CD4-positive, alpha-beta T cell treated with Interleukin-4 for 1 hour (primary cell): ENCODE measurements at regions not wholly inside any gene's neighbourhood (a gene's known extent, or its start where the extent isn't known, plus 50 kb on each side); places are given as distances from the start of the nearest gene placed in this dataset.

Source experiments
- DNase-seq, 2 donors: peaks; one replicate each; pipeline ENCODE4 v3.0.0-alpha.2; 2020 to 2022

DNA sequence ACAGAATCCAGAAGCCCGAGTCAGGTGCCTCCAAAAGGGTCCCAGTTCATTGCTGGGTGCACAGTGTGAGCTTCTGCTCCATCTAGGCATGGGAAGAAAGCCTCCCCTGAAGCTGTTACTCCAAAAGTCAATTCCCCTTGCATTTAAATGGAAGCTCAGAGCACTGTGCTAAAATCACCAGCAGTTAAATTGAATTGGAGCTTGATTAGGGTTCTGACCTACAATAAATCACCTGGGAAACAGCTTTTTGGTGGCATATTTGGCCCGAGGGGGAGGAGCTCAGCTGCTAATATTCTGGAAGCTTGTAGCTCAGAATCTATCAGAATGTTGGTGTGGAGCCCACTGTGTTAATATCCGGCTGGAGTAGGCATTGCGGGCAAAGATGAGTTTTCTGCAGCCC lies 87.1 kb upstream of the RGMA start:
- DNase-seq, result no peak

DNA sequence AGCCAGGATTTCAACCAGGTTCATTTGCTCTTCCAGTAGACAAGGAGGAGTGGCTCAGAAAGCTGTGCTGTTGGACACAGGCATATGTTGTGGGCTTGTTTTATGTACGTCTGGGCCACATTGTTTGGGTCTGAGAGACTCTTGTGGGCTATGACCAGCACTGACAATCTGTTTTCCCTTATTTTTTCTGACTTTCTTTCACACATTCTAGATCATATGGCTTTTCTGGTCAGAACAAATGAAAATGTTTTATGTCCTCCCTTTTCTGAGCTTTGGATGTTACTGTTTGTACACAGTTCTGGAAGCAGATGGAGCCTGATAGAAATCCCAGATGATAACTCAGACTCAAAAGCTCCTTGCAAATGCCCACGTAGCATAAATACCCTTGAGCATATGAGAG lies 85.8 kb upstream of the RGMA start:
- DNase-seq, result no peak

DNA sequence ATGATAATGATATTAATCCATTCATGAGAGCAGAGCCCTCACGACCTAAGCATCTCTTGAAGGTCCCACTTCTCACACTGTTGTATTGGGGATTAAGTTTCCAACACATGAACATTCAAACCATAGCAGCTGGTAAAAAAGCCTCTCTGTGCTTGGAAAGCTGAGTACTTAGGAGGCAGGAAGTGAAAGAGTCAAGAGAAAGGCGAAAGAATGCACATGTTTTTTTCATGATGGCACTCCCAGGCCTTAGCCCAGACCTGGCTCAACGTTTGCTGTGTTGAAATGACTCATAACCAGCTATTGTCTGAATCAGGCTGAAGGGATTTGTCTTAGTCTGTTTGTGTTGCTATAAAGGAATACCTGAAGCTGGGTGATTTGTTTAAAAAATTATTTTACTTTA lies 84.4 kb upstream of the RGMA start:
- no peak for DNase-seq

DNA sequence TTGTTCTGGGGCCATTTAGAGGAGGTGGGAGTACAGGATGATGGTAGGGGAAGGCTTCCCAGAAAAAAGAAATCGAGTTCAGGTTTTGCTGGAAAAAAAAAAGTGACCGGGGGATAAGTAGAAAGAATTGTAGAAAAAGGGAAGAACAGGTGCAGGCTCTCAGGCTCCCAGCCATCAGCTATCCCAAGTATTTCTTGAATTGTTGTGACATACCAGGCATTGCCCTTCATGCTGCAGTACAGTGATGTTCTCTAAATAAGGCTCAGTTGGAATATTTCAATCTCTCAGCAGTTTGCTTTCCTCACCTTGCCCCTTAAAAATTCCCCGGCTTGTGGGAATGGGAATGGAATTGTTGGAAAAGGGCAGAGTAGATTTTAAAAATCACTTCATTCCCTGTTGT lies 82.5 kb upstream of the RGMA start:
- no peak for DNase-seq

DNA sequence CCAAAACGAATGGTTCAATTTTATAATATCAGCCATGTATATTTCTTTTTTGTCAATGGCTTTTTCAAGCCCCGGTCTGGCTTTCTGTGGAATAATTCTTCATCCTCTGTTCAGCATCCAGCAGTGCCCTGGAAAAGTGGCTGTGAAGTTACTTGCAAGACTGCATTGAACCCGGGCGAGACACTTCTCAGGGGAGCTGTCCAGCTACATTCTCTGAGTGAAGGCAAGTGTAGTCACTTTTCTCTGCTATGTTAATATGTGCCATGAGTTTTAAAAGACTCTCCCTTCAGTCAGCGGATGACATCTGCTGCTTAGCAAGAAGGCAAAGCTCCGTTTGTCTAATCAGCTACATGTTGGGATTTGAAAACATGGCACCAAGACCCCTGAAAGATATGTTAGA lies 81.3 kb upstream of the RGMA start:
- DNase-seq, result no peak

DNA sequence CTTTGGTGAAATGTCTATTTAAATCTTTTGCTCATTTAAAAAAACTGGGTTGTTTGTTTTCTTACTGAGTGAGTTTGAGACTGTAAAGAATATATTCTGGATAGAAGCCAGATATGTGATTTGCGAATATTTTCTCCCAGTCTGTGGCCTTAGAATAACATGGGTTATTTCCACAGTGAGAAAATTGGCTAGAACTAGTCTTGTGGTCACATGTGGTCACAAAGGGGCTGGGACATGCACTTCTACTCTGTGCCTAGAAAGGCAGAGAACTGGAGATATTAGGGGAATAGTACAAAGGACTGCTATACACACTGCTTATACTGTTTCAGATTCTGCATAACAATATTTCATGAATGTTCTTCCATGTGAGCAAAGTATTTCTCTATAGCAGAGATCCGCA lies 79.9 kb upstream of the RGMA start:
- DNase-seq, result no peak

DNA sequence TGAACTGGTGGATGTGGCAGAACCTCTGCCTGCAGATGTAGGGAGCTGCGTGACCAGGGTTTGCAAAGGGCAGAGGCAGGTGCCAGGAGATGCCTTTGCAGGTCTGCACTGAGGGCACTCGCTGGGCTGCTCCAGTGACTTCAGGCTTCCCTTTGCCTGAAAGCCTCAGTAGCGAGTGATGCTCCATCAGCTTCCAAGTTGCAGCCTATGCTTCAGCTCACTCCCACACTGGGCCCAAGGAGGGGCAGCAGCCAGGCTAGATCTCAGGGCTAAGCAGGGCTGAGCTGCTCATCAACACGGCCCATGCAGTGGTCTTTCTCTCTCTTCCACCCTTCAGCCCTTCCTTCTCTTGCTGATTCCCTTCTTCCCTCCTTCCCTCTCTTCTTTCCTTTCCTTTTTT lies 78.3 kb upstream of the RGMA start:
- no peak for DNase-seq

DNA sequence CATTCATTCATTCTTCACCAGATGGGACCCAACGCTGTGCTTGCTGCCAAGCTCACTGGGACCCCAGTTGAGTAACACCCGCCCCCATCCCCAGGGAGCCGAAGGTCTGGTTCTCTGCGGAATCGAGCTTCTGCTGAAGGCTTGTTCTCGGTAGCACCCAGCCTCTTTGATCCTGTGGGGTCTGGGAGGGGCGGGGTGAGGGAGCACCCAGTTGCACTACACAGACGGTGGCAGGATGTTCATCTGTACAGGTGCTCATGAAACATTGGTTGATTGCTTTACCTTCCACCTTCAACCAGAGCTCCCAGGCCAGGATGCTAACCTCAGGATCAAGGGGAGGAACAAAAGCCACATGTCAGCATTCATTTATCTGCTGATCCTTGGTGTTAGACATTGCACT lies 77.7 kb upstream of the RGMA start:
- no peak for DNase-seq

DNA sequence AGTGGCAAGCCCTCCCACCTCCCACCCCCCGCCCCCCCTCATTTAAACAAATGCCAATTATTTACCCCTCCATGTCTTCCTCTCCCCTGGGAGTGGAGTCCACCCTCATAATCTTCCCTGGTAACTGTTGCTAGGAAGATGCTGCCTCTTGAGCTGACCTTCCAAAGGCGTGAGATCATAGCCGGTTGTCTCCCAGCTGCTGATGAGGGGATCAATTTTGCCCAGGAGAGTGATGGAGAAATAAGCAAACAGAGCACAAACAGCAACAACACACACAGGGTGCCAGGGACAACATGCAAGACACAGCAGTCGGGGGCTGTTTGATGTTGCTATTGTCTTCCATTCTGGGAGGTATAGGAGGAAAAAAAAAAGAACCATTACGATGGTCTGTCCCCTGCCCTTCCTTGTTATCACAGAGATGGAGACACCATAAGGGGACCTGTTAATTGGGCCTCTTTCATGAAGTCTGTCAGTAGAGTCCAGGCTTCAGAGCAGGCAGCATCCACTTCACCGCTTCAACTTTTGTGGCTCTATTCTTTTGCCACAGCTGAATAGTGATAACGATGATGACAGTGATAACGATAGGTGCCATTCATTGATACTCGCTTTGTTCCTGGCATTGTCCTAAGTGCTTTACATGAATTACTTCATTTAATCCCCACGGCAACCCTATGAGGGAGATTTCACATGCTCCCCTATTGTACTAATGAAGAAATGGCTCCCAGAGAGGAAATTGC lies 76.9 kb upstream of the RGMA start:
- DNase-seq, result no peak

DNA sequence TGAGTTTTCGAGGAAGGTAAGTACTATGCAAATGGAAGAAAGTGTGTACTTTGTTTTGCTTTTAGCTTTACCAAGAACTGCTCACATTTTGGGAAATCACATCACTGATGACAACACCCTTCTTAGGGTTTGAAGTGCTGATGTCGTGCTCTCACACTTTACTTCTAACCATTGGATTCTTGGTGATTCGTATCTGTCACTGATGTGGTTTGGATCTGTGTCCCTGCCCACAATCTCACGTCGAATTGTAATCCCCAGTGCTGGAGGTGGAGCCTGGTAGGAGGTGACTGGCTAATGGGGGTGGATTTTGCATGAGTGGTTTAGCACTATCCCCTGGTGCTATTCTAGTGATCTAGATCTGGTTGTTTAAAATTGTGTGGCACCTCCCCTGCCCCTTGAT lies 75.4 kb upstream of the RGMA start:
- DNase-seq, result peak in 1 of 2 donors; percentile 9

DNA sequence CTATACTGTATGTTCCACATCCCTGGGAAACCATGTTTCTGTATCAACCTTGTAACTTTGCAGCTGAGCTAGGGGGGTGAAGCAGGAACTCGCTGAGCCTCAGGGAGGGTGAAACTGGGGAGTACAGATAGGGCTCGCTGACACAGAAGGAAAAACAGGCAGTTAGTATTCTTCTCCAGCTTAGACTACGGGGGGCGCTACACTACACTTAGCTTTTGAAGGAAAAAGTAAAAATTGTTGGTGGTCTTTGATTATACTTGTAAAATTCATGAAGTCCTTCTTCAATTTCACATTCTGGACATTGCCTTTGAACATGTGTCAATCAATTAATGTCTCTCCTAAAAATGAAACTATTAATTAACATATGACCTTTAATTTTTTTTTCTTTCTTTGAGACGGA lies 73.5 kb upstream of the RGMA start:
- no peak for DNase-seq

DNA sequence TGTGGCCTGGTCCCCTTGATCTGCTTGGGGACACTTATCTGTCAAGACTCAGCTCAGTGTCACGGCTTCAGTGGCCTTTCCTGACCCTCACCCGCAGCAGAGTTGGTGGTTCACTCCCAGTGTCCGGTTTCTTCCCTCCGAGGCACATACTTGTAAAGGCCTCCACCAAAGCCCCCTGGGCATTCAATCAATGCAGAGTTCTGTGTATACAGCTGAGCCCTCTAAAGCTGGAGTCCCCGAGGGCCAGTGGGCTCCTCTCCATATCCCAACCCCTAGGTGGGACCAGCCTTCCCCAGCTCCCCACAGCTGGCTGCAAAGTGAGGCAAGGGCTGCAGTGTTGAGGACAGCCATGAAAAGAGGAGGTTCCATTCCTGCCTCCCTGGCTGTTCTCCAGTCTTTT lies 70.9 kb upstream of the RGMA start:
- DNase-seq, result no peak

DNA sequence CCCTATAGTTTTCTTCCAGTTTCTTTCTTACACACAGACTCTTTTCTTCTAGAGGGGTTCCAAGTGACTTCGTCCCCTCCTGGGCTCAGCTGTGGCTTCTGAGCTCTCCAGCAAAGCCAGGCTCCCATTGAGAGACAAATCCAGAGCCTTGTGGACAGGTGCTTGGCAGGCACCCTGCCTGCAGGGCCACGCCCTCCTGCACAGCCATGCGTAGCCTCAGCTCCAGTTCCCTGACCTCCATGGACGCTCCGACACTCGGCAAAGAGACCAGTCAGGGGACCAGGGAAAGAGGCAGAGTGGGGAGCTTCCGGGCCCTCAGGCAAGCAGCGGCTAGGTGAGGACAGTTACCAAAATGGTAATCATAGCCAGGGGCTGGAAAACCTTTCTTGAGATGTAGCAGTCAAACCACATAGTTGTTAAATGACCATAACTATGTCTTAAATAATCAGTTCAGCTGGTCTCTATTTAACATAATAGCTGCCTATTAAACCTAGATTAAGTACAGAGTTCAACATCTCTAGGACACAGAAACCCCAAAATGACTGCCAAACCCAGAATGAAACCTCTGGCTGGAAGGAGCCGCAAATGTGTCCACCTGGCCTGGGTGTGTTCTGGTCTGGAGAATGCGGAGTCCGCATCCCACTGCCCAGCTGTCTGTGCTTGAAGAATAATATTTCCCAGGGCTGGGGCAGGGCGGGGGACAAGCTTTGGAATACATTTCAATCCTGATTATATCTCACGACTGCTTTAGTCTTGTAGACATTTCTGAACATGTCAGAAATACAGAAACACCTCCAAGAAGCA lies 69.3 kb upstream of the RGMA start:
- no peak for DNase-seq

DNA sequence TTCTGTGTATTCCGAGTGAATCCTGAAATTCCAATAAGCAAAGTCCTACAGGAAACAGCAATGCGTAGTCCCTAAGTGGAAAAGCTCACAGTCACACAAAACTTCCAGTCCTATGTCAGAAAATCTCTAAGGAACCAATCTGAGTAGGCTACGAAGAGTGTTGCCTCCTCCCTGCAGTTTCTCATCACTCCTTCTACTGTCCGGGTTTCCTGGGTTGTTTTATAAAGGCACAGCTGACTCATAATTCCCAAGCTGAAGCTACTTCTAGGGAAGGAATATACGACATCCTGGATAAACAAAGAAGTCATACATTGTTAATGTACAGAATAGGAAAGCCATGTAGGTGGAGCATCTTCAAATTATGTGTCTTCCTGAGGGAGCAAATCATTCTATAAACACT lies 65.7 kb upstream of the RGMA start:
- no peak for DNase-seq

DNA sequence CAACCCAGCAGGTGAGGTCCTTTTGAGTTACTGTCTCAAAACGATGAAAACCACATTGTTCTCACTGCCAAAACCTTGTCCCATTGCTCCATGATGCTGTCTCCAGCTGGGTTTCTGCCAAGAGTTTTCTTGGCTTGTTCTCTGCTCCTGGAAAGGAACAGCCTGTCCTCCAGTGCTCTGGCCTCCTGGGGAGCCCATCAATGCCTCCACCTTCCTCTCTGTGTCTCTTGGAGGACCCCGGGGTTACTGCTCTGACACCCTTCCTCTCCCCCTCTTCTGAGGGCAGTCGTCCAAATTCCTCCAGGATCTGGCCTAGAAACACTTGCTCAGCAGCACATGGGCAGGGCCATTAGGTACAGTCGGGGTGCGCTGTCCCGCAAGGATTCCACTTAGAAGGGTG lies 63.9 kb upstream of the RGMA start:
- no peak for DNase-seq

DNA sequence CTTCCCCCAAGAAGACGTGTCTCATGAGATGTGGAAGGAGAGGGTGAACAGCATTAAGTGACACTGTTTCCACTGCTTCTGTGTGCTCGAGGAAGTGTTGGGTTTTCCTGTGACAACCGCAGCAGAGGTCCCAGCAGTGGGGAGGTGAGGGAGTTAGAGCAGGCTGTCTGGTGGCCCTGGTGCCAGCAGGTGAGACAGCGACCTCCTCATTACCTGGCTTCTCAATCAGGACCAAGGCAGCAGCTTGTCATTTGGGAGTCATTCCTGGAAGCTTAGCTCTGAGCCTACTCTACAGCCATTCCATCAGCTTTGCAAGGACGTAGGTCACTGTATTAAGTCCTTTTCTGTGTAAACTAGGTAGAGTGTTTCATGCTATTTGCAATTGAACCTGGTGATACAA lies 63.3 kb upstream of the RGMA start:
- peak; percentile 47 to 60 for DNase-seq

DNA sequence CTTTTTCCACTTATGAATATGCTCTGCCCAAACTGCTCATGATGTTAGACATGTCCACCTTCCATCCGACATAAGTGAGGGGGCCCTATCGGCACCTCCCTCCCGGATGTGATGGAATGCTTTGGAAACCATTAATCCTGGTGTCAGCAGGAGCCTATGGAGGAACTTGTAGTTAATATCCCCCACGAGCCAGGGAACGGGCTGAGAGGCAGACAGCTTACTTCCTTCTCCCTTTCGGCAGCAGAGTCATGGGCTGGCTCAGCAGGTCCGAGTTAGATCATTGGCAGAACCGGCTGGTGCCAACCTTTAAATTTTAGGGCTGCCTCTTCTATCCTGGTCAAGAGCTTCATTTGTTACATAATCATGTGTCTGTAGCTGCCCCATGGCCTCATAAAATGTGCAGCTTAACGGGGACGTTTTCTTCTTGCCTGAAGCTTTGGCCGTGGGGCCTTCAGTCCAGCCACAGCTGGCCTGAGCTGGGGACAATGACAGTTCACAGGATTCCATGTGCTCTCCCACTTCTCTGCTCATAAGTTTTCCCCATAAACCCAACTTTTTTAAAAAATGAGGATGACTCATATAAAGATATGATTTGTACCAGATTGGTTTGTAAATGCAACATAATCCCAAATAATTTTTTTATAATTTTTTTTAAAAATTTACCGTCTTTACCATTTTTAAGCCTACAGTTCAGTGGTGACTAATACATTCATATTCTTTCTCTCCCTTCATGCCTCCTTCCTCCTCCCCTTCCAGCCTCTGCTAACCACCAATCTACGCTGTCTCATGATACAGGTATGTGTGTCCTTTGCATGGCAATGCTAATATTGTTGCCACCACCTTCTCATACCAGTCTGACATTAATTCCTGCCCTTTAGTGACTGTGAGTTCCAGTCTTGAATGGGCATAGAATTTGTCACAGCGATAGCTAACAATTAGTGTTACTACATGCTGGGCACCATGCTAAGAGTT lies 62.2 kb upstream of the RGMA start:
- no peak for DNase-seq

DNA sequence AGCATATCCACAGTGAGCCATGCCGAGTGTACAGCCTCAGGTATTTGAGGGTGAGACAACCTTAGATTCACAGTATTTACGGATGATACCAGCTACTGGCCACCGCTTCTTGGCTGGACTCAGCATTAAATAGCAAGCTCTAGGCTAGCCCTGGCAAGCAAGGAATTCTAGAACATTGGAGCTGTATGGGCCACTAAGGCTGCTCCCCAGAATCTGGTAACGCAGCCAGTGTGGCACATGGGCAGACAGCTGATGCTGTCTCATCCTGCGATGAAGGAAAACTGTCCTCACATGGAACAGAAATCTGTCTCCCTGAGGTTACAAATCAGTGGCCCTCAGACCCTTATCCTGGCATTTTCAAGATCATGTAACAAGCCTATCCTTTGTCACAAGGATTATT lies 57.6 kb upstream of the RGMA start:
- no peak for DNase-seq

DNA sequence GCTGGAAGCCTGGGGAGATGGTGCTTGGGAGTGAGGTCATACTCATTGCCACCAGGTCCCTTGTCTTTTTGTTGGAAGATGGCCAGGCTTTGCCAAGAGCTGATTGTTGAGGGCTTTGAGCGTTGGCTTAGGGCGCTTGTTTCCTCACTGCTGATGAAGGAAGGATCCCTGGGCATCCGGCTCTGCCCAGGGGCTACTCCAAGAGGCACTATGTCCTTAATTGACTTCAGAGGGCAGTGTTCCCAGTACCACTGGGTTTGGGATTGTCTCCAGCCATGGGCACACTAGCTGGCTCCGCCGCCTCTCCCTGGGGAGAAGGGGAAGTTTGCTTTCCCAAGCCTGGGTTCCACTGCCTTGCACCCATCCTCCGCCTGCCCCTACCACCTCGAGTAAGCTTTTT lies 57.2 kb upstream of the RGMA start:
- no peak for DNase-seq

DNA sequence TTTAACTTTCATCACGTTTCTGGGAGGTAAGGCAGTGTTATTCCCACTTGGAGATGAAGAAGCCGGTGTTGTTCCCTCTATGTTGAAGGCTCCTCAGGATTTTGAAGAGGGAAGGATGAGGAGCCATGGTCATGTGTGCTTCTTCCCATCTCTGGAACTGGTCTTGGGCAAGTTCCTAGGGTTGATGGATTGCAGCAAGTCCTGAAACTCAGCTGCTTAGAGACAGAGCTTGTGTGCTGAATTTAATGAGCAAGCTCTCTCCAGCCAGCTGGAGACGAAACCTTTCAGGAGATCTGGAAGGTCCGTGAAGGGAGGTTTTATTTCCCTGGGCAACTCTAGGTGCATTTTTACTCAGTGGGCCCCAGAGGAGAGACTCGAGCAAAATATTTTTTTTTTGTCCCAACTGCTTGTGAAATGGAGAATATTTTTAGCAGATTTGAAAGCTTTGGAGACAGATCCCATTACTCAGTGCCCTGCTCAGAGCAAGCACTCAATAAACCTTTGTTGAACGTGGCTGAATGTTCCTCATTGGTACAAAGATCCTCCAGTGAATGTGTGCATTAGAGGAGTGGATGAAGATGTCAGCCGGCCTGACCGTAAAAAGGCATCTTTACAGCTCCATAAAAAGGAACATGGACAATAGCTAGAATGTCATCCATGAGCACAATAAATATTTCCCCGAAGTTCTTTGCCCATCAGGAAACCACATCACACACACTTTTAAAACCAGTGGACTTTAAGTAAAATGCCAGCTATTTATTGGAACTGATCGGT lies 55.6 kb upstream of the RGMA start:
- no peak for DNase-seq

DNA sequence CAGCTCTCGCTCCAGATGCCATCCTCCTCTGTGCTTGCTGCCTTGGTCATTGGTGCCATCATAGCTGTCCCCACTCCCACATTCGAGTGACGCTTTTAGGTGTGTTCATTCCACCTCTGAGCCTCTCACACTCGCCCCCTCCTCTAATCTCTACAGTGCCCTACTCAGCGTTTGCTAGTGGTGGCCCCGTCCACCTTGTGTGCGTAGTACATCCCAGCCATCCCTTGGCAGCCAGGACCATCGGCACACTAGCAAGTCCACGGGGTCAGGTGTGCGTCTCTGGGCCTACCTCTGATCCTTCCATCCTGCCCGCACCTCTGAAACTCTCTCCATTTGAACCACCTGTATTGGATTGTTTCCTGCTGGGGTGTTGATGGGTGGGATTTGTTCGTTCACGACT lies 54.2 kb upstream of the RGMA start:
- no peak for DNase-seq

DNA sequence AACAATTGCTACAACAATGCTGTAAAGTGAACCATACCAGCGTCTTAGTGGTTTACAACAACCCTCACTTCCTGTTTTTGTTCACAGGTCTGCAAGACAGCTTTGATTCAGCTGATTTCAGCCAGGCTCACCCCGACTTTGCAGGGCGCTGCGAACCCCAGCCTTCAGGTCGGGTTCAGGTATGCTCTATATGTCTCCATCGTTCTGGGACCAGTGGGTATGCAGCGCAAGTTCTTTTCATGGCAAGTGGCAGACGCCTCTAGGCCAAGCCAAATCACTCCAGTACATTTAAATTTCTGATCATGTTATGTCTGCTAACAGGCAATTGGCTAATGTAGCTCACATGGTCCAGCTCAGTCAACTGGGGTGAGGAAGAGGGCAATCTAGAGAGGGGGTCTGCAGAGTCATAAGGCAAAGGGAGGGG lies 52.4 kb upstream of the RGMA start:
- DNase-seq, result peak; percentile 29 to 44

DNA sequence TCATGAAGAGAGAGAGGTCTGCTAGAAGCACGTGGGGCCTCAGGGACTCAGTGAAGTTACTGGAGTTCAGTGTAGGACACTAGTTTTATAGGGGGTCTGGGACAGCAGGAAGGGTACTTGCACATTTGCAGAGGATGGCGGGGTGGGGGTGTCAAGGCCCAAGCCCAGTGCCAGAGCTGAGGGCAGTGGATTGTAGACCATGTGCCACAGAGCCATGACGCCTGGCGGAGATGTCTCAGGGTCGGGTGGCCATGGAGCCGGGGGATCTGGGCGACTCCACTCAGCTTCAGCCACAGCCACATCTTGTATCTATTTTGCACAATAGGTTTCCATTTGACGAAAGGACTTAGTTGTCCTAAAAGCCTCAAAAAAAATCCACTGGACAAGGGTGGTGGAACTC lies 50.4 kb upstream of the RGMA start:
- DNase-seq, result no peak
